ENCODE measurements at regions not wholly inside any gene's neighbourhood (a gene's known extent, or its start where the extent isn't known, plus 50 kb on each side); places are given as distances from the start of the nearest gene placed in this dataset.

DNA sequence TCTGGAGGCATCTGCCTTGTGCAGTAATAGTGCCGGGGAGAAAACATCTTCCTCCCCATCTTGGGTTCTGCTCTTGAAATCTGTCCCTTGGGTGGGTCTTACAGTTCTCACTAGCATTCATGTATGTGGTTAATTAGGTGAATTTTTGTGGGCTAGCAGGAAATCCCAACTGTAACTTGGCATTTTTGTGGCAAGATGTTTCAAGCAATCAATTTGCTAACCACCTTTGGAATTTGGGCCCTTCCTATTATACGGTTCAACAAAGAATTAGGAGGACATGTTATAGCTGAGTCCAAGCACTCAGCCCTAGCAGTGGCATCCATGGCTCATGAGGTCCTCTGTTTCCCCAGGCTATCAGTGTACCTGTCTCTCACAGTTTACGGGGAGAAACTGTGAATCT is 89.1 kb upstream of the MTNR1B start (continued):
- TF ChIP-seq, protein P1, sequence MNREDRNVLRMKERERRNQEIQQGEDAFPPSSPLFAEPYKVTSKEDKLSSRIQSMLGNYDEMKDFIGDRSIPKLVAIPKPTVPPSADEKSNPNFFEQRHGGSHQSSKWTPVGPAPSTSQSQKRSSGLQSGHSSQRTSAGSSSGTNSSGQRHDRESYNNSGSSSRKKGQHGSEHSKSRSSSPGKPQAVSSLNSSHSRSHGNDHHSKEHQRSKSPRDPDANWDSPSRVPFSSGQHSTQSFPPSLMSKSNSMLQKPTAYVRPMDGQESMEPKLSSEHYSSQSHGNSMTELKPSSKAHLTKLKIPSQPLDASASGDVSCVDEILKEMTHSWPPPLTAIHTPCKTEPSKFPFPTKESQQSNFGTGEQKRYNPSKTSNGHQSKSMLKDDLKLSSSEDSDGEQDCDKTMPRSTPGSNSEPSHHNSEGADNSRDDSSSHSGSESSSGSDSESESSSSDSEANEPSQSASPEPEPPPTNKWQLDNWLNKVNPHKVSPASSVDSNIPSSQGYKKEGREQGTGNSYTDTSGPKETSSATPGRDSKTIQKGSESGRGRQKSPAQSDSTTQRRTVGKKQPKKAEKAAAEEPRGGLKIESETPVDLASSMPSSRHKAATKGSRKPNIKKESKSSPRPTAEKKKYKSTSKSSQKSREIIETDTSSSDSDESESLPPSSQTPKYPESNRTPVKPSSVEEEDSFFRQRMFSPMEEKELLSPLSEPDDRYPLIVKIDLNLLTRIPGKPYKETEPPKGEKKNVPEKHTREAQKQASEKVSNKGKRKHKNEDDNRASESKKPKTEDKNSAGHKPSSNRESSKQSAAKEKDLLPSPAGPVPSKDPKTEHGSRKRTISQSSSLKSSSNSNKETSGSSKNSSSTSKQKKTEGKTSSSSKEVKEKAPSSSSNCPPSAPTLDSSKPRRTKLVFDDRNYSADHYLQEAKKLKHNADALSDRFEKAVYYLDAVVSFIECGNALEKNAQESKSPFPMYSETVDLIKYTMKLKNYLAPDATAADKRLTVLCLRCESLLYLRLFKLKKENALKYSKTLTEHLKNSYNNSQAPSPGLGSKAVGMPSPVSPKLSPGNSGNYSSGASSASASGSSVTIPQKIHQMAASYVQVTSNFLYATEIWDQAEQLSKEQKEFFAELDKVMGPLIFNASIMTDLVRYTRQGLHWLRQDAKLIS (CRISPR knock-in tag; IDR thresholded peaks at IDR 0.05): no peak
- TF ChIP-seq TBL1XR1 (IDR thresholded peaks at IDR 0.05; ENCODE audit: low read length in 2 of 2) (no peak), ZNF23 (CRISPR knock-in tag; IDR thresholded peaks at IDR 0.05) (no peak), HNRNPH1 (optimal IDR thresholded peaks at IDR 0.05; ENCODE audit: low read depth, low read length) (no peak)

DNA sequence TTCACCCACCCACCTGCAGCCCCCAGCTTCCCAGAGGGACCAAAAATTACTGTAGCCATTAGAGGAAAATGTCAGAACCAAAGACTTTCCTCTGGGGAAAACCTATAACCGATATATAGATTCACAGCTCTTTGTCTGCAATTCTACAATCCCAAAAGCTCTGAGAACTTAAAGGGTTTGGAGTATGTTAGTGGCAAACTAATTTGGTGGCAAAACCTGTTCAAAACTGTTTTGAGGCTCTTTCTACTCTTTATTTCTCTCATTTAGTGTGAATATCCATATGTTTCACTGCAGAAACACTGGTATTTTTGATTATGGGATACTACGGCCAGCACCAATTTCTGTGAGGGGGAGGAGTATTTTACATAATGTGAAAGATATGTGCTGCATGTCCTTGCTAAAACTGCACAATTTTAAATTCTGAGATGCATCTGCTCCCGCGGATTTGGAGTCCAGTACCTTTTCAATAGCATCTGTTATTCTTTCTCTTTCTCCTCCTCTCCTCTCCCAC is 87.5 kb upstream of the MTNR1B start:
- ChIA-PET POLR2A (no interaction called here), CTCF (ENCODE audit: low intra/inter-chr PET ratio) (no interaction called here)
- FAIRE-seq (no peak), ATAC-seq (no peak), DNase-seq (ENCODE audit: extremely low read depth in 1 of 4, low spot score in 3 of 4) (no peak)
- Histone ChIP-seq H3K27ac (ENCODE audit: extremely low read depth, low read depth, low read length) (no peak overlapping the region), H3K79me2 (ENCODE audit: control insufficient read depth, insufficient read depth, low read length) (no peaks in the 10 kb centered on the region), H3K4me3 (no peak overlapping the region), H3K9me1 (ENCODE audit: control insufficient read depth, insufficient read depth, low read length) (no peaks in the 10 kb centered on the region), H2AFZ (ENCODE audit: low read depth, low read length) (no peak overlapping the region), H4K20me1 (replicated peaks; ENCODE audit: control insufficient read depth, insufficient read depth, low read length) (no peaks in the 10 kb centered on the region), H3K9me3 (replicated peaks; ENCODE audit: control insufficient read depth, insufficient read depth, low read depth, low read length) (no peaks in the 10 kb centered on the region), H3K4me1 (replicated peaks in 1 of 2; ENCODE audit: control insufficient read depth in 2 of 2, insufficient read depth in 2 of 2, low read length in 2 of 2) (peaks cover 0 to 8% of the 10 kb centered on the region in 2 experiments; a peak in 1 of 5 replicates), H3K4me2 (ENCODE audit: insufficient read depth, low read length) (no peak overlapping the region), H3K9ac (ENCODE audit: insufficient read depth in 1 of 2, low read depth in 2 of 2, low read length in 2 of 2) (no peak overlapping the region), H3K36me3 (ENCODE audit: control insufficient read depth, insufficient read depth, low read length) (no peaks in the 10 kb centered on the region), H3K27me3 (ENCODE audit: control insufficient read depth in 2 of 2, insufficient read depth in 2 of 2, low read length in 2 of 2) (peaks cover 0 to 11% of the 10 kb centered on the region in 2 experiments; a peak in 2 of 5 replicates)
- in situ Hi-C loops (cut with MboI) (no loop called here), intact Hi-C loops (cut with micrococcal nuclease) (no loop called here)
- BruUV-seq (replicated peaks): no TSS peak
- WGBS (ENCODE audit: insufficient coverage, low coverage, missing lambda C conversion rate): 0% methylated on average over 4 of the region's 4 CpGs
- no peak for TF ChIP-seq ARID2 (IDR thresholded peaks at IDR 0.05)
- TF ChIP-seq, protein P2, sequence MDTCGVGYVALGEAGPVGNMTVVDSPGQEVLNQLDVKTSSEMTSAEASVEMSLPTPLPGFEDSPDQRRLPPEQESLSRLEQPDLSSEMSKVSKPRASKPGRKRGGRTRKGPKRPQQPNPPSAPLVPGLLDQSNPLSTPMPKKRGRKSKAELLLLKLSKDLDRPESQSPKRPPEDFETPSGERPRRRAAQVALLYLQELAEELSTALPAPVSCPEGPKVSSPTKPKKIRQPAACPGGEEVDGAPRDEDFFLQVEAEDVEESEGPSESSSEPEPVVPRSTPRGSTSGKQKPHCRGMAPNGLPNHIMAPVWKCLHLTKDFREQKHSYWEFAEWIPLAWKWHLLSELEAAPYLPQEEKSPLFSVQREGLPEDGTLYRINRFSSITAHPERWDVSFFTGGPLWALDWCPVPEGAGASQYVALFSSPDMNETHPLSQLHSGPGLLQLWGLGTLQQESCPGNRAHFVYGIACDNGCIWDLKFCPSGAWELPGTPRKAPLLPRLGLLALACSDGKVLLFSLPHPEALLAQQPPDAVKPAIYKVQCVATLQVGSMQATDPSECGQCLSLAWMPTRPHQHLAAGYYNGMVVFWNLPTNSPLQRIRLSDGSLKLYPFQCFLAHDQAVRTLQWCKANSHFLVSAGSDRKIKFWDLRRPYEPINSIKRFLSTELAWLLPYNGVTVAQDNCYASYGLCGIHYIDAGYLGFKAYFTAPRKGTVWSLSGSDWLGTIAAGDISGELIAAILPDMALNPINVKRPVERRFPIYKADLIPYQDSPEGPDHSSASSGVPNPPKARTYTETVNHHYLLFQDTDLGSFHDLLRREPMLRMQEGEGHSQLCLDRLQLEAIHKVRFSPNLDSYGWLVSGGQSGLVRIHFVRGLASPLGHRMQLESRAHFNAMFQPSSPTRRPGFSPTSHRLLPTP (IDR thresholded peaks at IDR 0.05; ENCODE audit: borderline replicate concordance, extremely low read depth, insufficient read length): no peak
- TF ChIP-seq, protein P3, sequence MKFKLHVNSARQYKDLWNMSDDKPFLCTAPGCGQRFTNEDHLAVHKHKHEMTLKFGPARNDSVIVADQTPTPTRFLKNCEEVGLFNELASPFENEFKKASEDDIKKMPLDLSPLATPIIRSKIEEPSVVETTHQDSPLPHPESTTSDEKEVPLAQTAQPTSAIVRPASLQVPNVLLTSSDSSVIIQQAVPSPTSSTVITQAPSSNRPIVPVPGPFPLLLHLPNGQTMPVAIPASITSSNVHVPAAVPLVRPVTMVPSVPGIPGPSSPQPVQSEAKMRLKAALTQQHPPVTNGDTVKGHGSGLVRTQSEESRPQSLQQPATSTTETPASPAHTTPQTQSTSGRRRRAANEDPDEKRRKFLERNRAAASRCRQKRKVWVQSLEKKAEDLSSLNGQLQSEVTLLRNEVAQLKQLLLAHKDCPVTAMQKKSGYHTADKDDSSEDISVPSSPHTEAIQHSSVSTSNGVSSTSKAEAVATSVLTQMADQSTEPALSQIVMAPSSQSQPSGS (CRISPR knock-in tag; IDR thresholded peaks at IDR 0.05): no peak

All from K562 (cell line).